HG03565 (cell line): ENCODE measurements at regions not wholly inside any gene's neighbourhood (a gene's known extent, or its start where the extent isn't known, plus 50 kb on each side); places are given as distances from the start of the nearest gene placed in this dataset.
"Not testable (repeated sequence)": the region's sequence is repeated elsewhere in the genome, so short reads cannot be mapped to it uniquely, and the experiment has no call there.

Source experiments
- ATAC-seq: cut with Tn5 transposase; IDR thresholded peaks from one replicate; pipeline ENCODE4 v1.9.1; 2021; ENCODE audit warnings: mild to moderate bottlenecking, moderate library complexity; ENCODE audit not compliant: unreplicated experiment

DNA sequence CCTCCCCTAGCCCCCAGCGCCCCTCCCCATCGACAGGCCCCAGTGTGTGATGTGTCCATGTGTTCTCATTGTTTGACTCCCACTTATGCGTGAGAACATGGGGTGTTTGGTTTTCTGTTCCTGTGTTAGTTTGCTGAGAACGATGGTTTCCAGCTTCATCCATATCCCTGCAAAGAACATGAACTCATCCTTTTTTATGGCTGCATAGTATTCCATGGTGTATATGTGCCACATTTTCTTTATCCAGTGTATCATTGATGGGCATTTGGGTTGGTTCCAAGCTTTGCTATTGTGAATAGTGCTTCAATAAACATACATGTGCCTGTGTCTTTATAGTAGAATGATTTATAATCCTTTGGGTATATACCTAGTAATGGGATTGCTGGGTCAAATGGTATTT, 107.6 kb upstream of the ADGRG2 start:
- ATAC-seq: not testable (repeated sequence)

DNA sequence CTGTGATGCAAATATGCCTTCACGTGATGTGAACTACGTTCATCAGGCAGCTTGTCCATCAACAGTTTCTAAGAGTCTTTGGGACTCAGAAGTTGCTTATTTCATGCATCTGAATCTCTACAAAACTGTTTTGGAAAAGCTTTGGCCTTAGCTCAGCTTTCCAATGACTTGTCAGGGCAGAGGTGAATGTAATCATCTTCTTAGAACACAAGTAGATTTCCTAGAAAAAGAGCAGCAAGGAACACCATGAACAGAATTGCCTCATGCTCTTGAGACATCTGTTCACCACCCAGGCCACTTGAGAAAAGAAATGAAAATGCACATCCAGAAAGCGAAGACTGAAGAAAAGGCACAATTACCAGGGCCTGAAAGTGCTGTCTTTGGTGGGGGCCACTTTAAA, 105.8 kb upstream of the PDHA1 start:
- ATAC-seq: no peak

DNA sequence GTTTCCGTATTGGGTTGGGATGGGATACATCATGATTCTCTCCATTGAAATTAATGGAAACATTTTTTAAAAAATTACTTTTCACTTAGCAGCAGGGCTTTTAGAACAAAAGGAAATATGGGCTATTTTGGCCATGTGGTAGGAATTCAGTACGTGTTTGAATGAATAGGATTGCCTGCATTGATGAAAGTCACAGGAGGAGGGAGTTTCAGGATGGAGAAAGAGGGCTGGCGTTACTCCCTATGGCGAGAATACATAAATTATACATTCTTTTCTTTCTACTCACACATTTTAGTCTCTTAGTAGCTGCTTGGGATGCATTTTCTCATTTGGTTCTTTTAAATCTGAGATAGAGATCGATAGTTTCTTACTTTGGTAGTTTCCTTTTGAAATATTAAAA, 100.3 kb upstream of the PDHA1 start:
- no peak for ATAC-seq

DNA sequence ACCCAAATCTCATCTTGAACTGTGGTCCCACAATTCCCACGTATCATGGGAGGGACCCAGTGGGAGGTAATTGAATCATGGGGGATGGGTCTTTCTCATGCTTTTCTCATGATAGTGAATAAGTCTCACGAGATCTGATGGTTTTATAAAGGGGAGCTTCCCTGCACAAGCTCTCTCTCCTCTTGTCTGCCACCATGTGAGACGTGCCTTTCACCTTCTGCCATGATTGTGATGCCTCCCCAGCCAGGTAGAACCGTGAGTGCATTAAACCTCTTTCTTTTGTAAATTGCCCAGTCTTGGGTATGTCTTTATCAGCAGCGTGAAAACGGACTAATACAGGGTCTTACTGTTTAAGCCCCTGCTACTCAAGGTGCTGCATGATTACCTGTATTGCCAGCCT, 98.8 kb upstream of the PDHA1 start:
- ATAC-seq: not testable (repeated sequence)

DNA sequence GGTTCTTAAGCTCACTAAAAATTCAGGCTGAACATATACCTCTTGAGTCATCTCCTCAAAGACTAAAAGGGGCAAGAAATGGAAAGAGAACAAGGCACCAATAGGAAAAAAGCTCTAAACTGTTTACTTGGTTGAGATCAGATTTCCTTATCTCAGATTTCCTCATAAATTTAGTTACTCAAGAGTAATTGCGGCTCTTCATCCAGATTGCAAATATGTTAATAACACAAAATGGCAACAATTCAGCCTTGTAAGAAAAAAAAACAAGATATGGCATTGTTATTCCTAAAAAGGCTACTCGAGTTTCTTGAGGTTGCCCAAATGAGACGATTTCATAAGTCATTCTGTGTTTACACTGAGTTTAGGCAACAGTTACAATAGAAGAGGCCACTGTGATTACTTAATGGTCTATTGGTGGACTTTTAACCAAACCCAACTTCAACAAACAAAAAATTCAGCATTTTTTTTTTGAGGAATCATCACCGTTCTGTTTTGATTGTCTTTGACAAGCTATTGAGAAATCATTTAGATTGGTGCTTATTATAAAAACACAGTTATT, 97.9 kb upstream of the PDHA1 start:
- ATAC-seq: no peak

DNA sequence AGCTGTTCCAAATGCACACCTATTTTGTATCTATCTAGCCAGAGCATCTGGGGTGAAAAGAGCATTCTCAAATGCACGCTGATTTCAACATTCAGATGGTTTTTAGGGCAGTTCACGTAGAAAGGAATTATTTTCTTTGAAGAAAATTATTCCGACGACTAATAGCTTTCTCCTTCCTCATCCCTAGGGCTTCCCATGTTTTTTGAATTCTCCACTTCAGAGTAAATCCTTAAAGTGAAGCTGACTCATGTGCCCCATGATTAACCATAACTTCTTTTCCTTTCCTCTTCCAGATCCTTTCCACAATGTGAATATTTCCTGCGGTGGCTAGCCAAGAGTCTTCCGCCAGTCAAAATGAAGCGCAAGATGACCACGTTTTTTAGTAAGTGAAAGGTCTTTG, 86.7 kb upstream of the PDHA1 start:
- ATAC-seq: no peak

DNA sequence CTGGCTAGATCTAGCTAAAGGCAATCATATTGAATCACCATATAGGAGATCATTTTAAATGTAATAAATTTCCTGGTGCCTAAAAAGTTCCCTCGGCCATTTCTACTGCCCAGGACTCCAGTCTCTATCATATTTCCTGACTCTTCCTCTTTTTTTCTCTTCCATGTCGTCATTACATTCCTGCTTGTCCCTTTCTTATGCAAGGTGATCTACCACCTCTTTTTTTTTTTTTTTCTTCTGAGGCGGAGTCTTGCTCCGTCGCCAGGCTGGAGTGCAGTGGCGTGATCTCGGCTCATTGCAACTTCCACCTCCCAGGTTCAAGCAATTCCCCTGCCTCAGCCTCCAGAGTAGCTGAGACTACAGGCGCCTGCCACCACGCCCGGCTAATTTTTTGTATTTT, 82.7 kb upstream of the PDHA1 start:
- ATAC-seq: not testable (repeated sequence)

DNA sequence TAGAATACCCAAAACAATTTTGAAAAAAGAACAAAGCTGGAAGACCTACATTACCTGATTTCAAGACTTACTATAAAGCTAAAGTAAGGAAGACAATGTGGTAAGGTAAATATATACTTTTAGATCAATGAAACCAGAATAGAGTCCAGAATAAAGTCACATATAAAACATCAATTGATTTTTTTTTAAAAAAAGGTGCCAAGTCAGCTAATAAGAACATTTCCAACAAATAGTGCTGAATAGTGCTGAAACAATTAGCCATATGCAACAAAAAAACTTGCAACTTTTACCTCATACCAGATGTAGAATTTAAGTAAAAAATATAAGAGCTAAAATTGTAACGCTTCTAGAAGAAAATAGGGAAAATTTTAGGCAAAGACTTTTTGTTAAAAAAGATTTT, 73.0 kb upstream of the PDHA1 start:
- no peak for ATAC-seq

DNA sequence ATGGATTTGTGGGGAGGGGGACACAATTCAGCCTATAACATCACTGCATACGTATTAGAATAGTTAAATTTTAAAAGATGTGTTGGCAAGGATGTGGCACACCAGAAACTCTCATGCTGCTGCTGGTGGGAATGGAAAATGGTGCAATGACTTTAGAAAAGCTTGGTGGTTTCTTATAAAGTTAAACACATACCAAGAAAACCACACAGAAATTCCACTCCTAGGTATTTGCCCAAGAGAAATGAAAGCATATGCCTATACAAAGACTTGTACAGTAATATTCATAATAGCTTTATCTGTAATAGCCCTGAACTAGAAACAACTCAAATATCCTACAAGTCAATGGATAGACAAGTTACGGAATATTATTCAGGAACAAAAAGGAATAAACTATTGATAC, 71.3 kb upstream of the PDHA1 start:
- ATAC-seq: no peak

DNA sequence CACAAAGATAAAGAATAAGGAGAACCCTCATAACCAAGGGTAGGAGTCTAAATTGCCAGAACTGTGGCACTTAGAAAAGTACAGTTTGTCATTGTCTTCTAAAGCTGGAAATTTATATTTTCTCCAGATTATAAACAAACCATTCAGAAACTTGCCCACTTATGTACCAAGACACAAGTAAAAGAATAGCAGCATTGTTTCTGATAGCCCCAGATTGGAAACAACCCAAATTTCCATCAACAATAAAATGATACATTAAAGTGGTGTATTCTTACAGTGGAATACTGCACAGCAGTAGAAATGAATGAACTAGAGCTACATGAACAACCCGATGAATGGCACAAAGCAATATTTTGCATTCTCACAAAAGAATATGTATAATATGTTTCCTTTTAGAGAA, 63.1 kb upstream of the PDHA1 start:
- no peak for ATAC-seq

DNA sequence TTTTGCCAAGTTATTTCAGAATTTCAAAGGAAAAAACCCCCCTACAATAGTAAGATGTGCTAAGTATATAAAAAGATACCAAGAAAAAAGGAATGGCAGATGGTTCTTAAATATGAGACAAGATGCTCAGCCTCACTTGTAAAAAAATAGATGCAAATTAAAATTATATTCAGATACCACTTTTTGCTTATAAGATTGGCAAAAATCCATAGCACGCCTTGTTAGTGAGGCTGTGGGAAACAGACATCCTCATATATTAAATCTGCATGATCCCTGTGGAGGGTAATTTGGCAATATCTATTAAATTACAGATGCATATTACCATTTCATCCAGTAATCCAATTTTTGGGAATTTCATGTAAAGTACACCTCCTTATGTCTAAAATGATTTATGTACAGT, 62.5 kb upstream of the PDHA1 start:
- no peak for ATAC-seq

DNA sequence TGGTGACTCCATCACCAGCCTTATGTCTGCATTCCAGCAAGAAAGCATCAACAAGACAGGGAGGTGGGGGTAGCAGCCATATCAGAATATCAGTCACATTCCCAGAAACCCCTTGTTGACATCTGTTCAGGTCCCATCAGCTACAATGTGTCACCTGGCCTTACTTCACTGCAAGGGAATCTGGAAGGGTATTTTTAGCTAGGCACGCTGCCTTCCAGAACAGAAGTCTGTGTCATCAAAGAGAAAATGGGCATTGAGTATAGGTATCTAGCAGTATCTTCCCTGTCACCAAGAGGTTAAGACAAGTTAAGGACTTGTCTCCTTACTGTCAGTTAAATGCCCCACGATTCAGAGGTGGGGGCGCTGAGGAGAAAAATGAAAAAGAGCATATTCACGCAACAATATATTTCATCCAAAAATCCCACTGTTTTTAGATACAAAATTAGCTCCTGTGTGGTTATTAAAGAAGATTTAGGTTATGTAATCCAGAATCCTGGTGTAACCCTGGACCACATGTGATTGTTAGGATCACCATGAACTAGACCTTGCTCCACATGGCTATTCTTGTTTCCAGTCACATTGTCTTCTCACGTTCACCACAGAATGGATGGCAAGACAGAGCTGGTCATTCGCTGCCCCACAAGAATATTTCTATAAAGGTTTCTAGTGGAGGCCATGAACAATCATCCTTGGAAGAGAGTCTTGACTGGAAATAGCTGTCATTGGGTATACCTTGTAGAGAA, 60.0 kb upstream of the PDHA1 start:
- no peak for ATAC-seq

DNA sequence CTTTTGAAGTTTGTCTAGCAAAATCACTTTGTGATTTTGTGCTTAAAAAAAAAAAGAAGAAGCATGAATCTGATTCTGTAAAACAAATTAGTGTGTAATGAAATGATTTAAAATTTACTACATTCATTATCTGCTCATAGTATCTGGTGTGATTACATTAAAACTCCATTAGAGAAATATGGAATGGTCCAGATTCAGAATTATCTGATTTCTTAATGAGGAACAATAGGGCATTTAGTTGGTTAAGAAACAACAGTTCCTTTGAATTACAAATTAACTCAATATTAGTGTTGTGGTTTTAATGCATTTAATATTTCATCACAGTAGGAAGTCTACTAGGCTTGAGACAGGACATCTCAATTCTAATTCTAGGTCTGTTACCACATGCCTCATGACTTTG, 57.9 kb upstream of the PDHA1 start:
- no peak for ATAC-seq

DNA sequence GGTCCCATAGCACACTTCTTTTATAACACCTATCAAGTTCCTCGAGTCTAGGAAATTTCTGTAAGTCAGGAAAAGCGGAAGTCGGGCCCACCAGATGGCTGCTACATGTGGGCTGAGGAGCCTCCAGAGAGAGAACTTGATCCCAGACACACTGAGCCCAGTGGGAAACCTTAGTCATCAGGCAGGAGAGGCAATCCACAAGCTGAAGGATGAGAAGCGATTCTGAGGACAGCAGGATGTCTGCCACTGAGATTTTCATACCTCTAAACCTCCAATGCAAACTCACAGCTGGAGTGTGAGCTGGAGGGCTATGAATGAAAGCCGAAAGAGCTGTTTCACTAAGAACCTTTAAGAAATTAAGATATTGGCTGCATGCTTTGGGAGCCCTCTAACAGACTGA, 52.6 kb upstream of the PDHA1 start:
- ATAC-seq: no peak

DNA sequence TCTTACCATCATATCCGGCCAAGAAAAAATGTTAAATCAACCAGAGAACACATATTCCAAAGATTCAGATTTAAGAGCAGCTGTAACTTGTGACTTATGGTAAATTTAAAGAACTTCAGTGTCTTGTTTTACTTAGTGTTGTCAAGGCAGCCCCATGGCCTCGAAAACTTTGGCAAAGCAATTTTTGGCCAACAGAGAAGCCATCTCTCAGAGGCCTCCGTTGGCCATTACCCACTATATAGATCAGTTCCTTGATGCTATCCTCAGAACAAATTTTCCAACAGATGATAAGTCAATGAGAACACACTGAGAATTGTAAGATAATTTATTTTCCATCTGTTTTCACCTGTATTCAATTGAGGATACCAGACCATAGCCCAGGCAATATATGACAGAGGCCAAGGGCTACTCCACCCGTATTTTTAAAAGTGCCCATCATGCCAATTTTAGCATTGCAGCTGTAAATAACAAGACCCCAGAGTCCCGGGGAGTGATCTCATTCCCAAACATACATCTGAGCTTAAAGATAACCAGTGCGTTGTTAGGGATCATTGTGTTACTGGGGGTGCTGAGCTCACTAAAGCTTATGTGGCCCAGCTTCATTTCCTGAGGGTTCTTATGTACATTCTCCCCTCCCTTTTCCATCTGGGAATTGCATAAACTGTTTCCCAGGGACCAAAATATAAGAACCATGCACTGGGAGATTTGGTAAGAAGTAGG, 50.0 kb upstream of the PDHA1 start:
- no peak for ATAC-seq
